BJ (cell line): ENCODE measurements at regions not wholly inside any gene's neighbourhood (a gene's known extent, or its start where the extent isn't known, plus 50 kb on each side); places are given as distances from the start of the nearest gene placed in this dataset.

Experiments used
- CTCF ChIA-PET: fragments of 350-600 bp; formaldehyde crosslinking; extraction: SDS; loops from one replicate; lab custom pipeline; 2021; ENCODE audit warnings: antibody characterized with exemption, inconsistent platforms; lab: Yijun Ruan, JAX
- POLR2A ChIA-PET: fragments of 300-600 bp; sonication (Branson Sonifier 250); formaldehyde crosslinking; extraction: SDS; loops from one replicate; lab custom pipeline; 2021; ENCODE audit warnings: antibody characterized with exemption; lab: Charles Lee
- DNase-seq: peaks from one replicate; pipeline ENCODE4 v3.0.0-alpha.2; 2011; ENCODE audit warnings: low read depth
- H3K27me3 ChIP-seq: 2 replicates; pipeline ENCODE4 v1.6.0; 2011; ENCODE audit warnings: low read length; ENCODE audit not compliant: control insufficient read depth, insufficient read depth
- H3K36me3 ChIP-seq: 2 replicates; pipeline ENCODE4 v1.5.1; 2011; ENCODE audit warnings: low read length; ENCODE audit not compliant: control insufficient read depth, insufficient read depth
- H3K4me3 ChIP-seq: 2 replicates; pipeline ENCODE4 v1.5.1; 2011; ENCODE audit warnings: low read depth, mild to moderate bottlenecking, control low read depth, low read length
- CTCF ChIP-seq: IDR thresholded peaks from 2 replicates; pipeline ENCODE4 v1.5.1; 2011; ENCODE audit warnings: low read depth, mild to moderate bottlenecking, control low read depth, inconsistent platforms, low read length, moderate library complexity; ENCODE audit not compliant: insufficient read depth

- Histone ChIP-seq H3K27me3 (no peaks in the 10 kb centered on the region), H3K36me3 (no peaks in the 10 kb centered on the region), H3K4me3 (no peak overlapping the region)
- ChIA-PET CTCF (interaction anchor here (1.9 kb wide), 1 partner anchor 14 kb away, joined by 6 read pairs; no protein-coding TSS in a partner anchor), POLR2A (no interaction called here)
- no peak for DNase-seq
- TF ChIP-seq CTCF = no peak
Observed at GRCh38 chr6:14231501-14232280, 114.1 kb downstream of the CD83 start.

GRCh38 chr6:14232889-14233288, 115.3 kb downstream of the CD83 start:
- Histone ChIP-seq H3K4me3 (no peak overlapping the region), H3K27me3 (no peaks in the 10 kb centered on the region), H3K36me3 (no peaks in the 10 kb centered on the region)
- no peak for TF ChIP-seq CTCF
- POLR2A ChIA-PET = no interaction called here
- DNase-seq = no peak
- CTCF ChIA-PET = no interaction called here

GRCh38 chr6:14235653-14236356, 118.2 kb downstream of the CD83 start:
- Histone ChIP-seq H3K4me3 (no peak overlapping the region), H3K36me3 (no peaks in the 10 kb centered on the region), H3K27me3 (no peaks in the 10 kb centered on the region)
- no peak for TF ChIP-seq CTCF
- DNase-seq = no peak
- CTCF ChIA-PET = no interaction called here
- POLR2A ChIA-PET = no interaction called here

- H3K4me3 ChIP-seq = no peak overlapping the region
- TF ChIP-seq CTCF = no peak
- POLR2A ChIA-PET = no interaction called here
- no peaks in the 10 kb centered on the region for H3K36me3 ChIP-seq
- H3K27me3 ChIP-seq = no peaks in the 10 kb centered on the region
- CTCF ChIA-PET = no interaction called here
- no peak for DNase-seq
Observed at GRCh38 chr6:14239097-14239496, 121.5 kb downstream of the CD83 start.

GRCh38 chr6:14240411-14241166, 123.0 kb downstream of the CD83 start:
- ChIA-PET CTCF (interaction anchor here (1.2 kb wide), 1 partner anchor 12 kb away, joined by 3 read pairs; no protein-coding TSS in a partner anchor), POLR2A (no interaction called here)
- no peak for DNase-seq
- H3K4me3 ChIP-seq = no peak overlapping the region
- no peaks in the 10 kb centered on the region for H3K36me3 ChIP-seq
- TF ChIP-seq CTCF = no peak
- H3K27me3 ChIP-seq = no peaks in the 10 kb centered on the region
